H9 (cell line): ENCODE measurements at regions not wholly inside any gene's neighbourhood (a gene's known extent, or its start where the extent isn't known, plus 50 kb on each side); places are given as distances from the start of the nearest gene placed in this dataset.
"Not testable (repeated sequence)": the region's sequence is repeated elsewhere in the genome, so short reads cannot be mapped to it uniquely, and the experiment has no call there.

Source experiments
- DNase-seq: peaks from one replicate; pipeline ENCODE4 v3.0.0-alpha.2; 2017
- H2AFZ ChIP-seq: one replicate; pipeline ENCODE4 v1.6.1; 2013; ENCODE audit warnings: mild to moderate bottlenecking, low read length, control low read depth, moderate library complexity
- H2AK5ac ChIP-seq: 2 replicates; pipeline ENCODE4 v1.6.1; 2013; ENCODE audit warnings: low read length, control low read depth, mixed read lengths; ENCODE audit not compliant: insufficient read length
- H2BK120ac ChIP-seq: one replicate; pipeline ENCODE4 v1.6.1; 2013; ENCODE audit warnings: low read depth, mild to moderate bottlenecking, low read length, control low read depth, inconsistent platforms; ENCODE audit not compliant: poor library complexity, severe bottlenecking
- H2BK12ac ChIP-seq: 2 replicates; pipeline ENCODE4 v1.6.1; 2013; ENCODE audit warnings: low read length, control low read depth, mixed read lengths, low read depth; ENCODE audit not compliant: insufficient read length
- H2BK15ac ChIP-seq: 2 replicates; pipeline ENCODE4 v1.6.1; 2013; ENCODE audit warnings: low read depth, low read length, control low read depth
- H2BK20ac ChIP-seq: one replicate; pipeline ENCODE4 v1.6.1; 2013; ENCODE audit warnings: low read depth, mild to moderate bottlenecking, low read length, control low read depth, inconsistent platforms; ENCODE audit not compliant: poor library complexity, severe bottlenecking
- H2BK5ac ChIP-seq: 2 replicates; pipeline ENCODE4 v1.6.1; 2013; ENCODE audit warnings: low read length, control low read depth, mixed read lengths; ENCODE audit not compliant: insufficient read length
- H3K14ac ChIP-seq: 2 replicates; pipeline ENCODE4 v1.6.1; 2013; ENCODE audit warnings: low read length, control low read depth; ENCODE audit not compliant: insufficient read depth
- H3K18ac ChIP-seq: 2 replicates; pipeline ENCODE4 v1.6.1; 2013; ENCODE audit warnings: low read depth, mild to moderate bottlenecking, mixed read lengths, low read length, control low read depth; ENCODE audit not compliant: insufficient read length
- H3K23ac ChIP-seq: 2 replicates; pipeline ENCODE4 v1.6.1; 2013; ENCODE audit warnings: low read length, control low read depth, mixed read lengths, low read depth; ENCODE audit not compliant: insufficient read length
- H3K23me2 ChIP-seq: 2 replicates; pipeline ENCODE4 v1.6.1; 2013; ENCODE audit warnings: low read depth, mild to moderate bottlenecking, mixed read lengths, low read length, control low read depth; ENCODE audit not compliant: insufficient read length, poor library complexity, severe bottlenecking
- H3K27ac ChIP-seq: 2 replicates; pipeline ENCODE4 v1.5.1; 2013; ENCODE audit warnings: low read length, control low read depth, mixed read lengths, low read depth; ENCODE audit not compliant: insufficient read length
- H3K27me3 ChIP-seq: 2 replicates; pipeline ENCODE4 v1.6.1; 2013; ENCODE audit warnings: low read length, control low read depth, inconsistent platforms; ENCODE audit not compliant: insufficient read depth
- H3K4ac ChIP-seq: 2 replicates; pipeline ENCODE4 v1.6.1; 2013; ENCODE audit warnings: low read depth, mild to moderate bottlenecking, control low read depth, inconsistent platforms, low read length, moderate library complexity
- H3K4me1 ChIP-seq: 2 replicates; pipeline ENCODE4 v1.6.1; 2013; ENCODE audit warnings: low read length, control low read depth, inconsistent platforms; ENCODE audit not compliant: insufficient read depth
- H3K4me2 ChIP-seq: 2 replicates; pipeline ENCODE4 v1.6.1; 2013; ENCODE audit warnings: low read length, control low read depth, mixed read lengths; ENCODE audit not compliant: insufficient read length, insufficient read depth
- H3K56ac ChIP-seq: 2 replicates; pipeline ENCODE4 v1.6.1; 2013; ENCODE audit warnings: low read depth, mild to moderate bottlenecking, mixed read lengths, low read length, control low read depth; ENCODE audit not compliant: insufficient read length
- H3K79me1 ChIP-seq: 2 replicates; pipeline ENCODE4 v1.6.1; 2013; ENCODE audit warnings: low read depth, mild to moderate bottlenecking, moderate library complexity, low read length, control low read depth, inconsistent platforms; ENCODE audit not compliant: insufficient read depth, poor library complexity, severe bottlenecking
- H3K79me2 ChIP-seq: 2 replicates; pipeline ENCODE4 v1.6.1; 2013; ENCODE audit warnings: low read length, control low read depth, inconsistent platforms; ENCODE audit not compliant: insufficient read depth
- H3K9ac ChIP-seq: 2 replicates; pipeline ENCODE4 v1.6.1; 2013; ENCODE audit warnings: low read length, control low read depth, mixed read lengths; ENCODE audit not compliant: insufficient read length; ENCODE audit errors: extremely low read depth
- H3K9me3 ChIP-seq: one replicate; pipeline ENCODE4 v1.6.1; 2013; ENCODE audit warnings: low read depth, low read length, inconsistent platforms; ENCODE audit not compliant: control insufficient read depth
- H3T11ph ChIP-seq: one replicate; pipeline ENCODE4 v1.6.1; 2013; ENCODE audit warnings: mild to moderate bottlenecking, low read length, control low read depth, inconsistent platforms
- H4K20me1 ChIP-seq: one replicate; pipeline ENCODE4 v1.6.1; 2013; ENCODE audit not compliant: control insufficient read depth, insufficient read length, insufficient read depth
- H4K5ac ChIP-seq: 2 replicates; pipeline ENCODE4 v1.6.1; 2013; ENCODE audit warnings: low read depth, mild to moderate bottlenecking, mixed read lengths, low read length, control low read depth; ENCODE audit not compliant: insufficient read length
- H4K8ac ChIP-seq: replicated peaks from 2 replicates; pipeline ENCODE4 v1.6.1; 2013; ENCODE audit warnings: low read length, control low read depth, mixed read lengths, low read depth; ENCODE audit not compliant: insufficient read length
- H4K91ac ChIP-seq: 2 replicates; pipeline ENCODE4 v1.6.1; 2013; ENCODE audit warnings: low read depth, mild to moderate bottlenecking, moderate library complexity, mixed read lengths, low read length, control low read depth; ENCODE audit not compliant: insufficient read length
- H3K27ac Mint-ChIP-seq, 3 experiments: 2 replicates in 2 of 3; 3 replicates in 1 of 3; pipeline ENCODE4 v1.8.0; 2020 to 2021; ENCODE audit warnings: mixed read lengths in 3 of 3, mild to moderate bottlenecking in 1 of 3, moderate library complexity in 1 of 3
- H3K27me3 Mint-ChIP-seq: 2 replicates; pipeline ENCODE4 v1.8.0; 2021; ENCODE audit warnings: low read depth, mild to moderate bottlenecking, moderate library complexity, mixed read lengths
- H3K36me3 Mint-ChIP-seq, 3 experiments: 2 replicates in 2 of 3; 3 replicates in 1 of 3; pipeline ENCODE4 v1.8.0; 2020 to 2021; ENCODE audit warnings: low read depth in 3 of 3, mixed read lengths in 3 of 3; ENCODE audit not compliant: insufficient read depth in 1 of 3
- H3K4me1 Mint-ChIP-seq, 2 experiments: 2 replicates each; pipeline ENCODE4 v1.8.0; 2020; ENCODE audit warnings: mixed read lengths in 2 of 2
- H3K4me3 Mint-ChIP-seq, 2 experiments: 2 replicates in 1 of 2; 3 replicates in 1 of 2; pipeline ENCODE4 v1.8.0; 2020 to 2021; ENCODE audit warnings: mild to moderate bottlenecking in 2 of 2, mixed read lengths in 2 of 2, moderate library complexity in 1 of 2
- H3K9me3 Mint-ChIP-seq, 2 experiments: 2 replicates in 1 of 2; 3 replicates in 1 of 2; pipeline ENCODE4 v1.8.0; 2020; ENCODE audit warnings: mild to moderate bottlenecking in 2 of 2, mixed read lengths in 2 of 2, moderate library complexity in 1 of 2
- WGBS: extraction: QIAGEN DNeasy Blood & Tissue Kit; methylation state at CpG from one replicate; pipeline ENCODE4 v1.1.7; 2013; ENCODE audit warnings: missing lambda C conversion rate, low lambda C conversion rate, mixed read lengths; ENCODE audit not compliant: insufficient read length; ENCODE audit errors: extremely low coverage; 5-methylcytosine and 5-hydroxymethylcytosine counted together

- not testable (repeated sequence) for H3T11ph ChIP-seq, H3K27ac Mint-ChIP-seq, H3K27me3 ChIP-seq, H3K9me3 ChIP-seq, H3K14ac ChIP-seq, H3K4me3 Mint-ChIP-seq, H2AK5ac ChIP-seq, H3K4ac ChIP-seq, H2BK15ac ChIP-seq, H3K23me2 ChIP-seq, H4K91ac ChIP-seq, H4K5ac ChIP-seq, H3K23ac ChIP-seq, DNase-seq, H3K4me1 ChIP-seq, H3K9me3 Mint-ChIP-seq, H4K8ac ChIP-seq, H3K9ac ChIP-seq, H3K4me2 ChIP-seq, H2BK20ac ChIP-seq, H2BK120ac ChIP-seq, H2BK12ac ChIP-seq, H3K36me3 Mint-ChIP-seq, H3K27me3 Mint-ChIP-seq, H3K27ac ChIP-seq, H3K56ac ChIP-seq, H3K18ac ChIP-seq, H2AFZ ChIP-seq, H2BK5ac ChIP-seq, H3K4me1 Mint-ChIP-seq, H3K79me2 ChIP-seq, H4K20me1 ChIP-seq, H3K79me1 ChIP-seq
- WGBS, result no CpG with 5 or more reads among the region's 2 CpGs
Observed at GRCh38 chr1:149664624-149665023, 81.0 kb downstream of the PPIAL4C start.

- H2AFZ ChIP-seq, DNase-seq, H4K20me1 ChIP-seq, H4K8ac ChIP-seq, H3K4me1 Mint-ChIP-seq, H3K9ac ChIP-seq, H3K23me2 ChIP-seq, H3K4me2 ChIP-seq, H3T11ph ChIP-seq, H4K5ac ChIP-seq, H2BK12ac ChIP-seq, H4K91ac ChIP-seq, H3K18ac ChIP-seq, H3K27me3 ChIP-seq, H2BK15ac ChIP-seq, H3K4me3 Mint-ChIP-seq, H2BK20ac ChIP-seq, H3K27me3 Mint-ChIP-seq, H3K4me1 ChIP-seq, H3K79me2 ChIP-seq, H3K56ac ChIP-seq, H3K23ac ChIP-seq, H3K4ac ChIP-seq, H3K79me1 ChIP-seq, H3K9me3 ChIP-seq, H3K36me3 Mint-ChIP-seq, H3K14ac ChIP-seq, H2BK120ac ChIP-seq, H2AK5ac ChIP-seq, H3K9me3 Mint-ChIP-seq, H3K27ac ChIP-seq, H3K27ac Mint-ChIP-seq, H2BK5ac ChIP-seq: not testable (repeated sequence)
Observed at GRCh38 chr1:149665033-149665432, 81.4 kb downstream of the PPIAL4C start.

- H3K4me3 Mint-ChIP-seq, H4K5ac ChIP-seq, H4K20me1 ChIP-seq, H3K4me1 Mint-ChIP-seq, H3K56ac ChIP-seq, H3K79me2 ChIP-seq, H3K36me3 Mint-ChIP-seq, H3K27ac ChIP-seq, H3K9me3 Mint-ChIP-seq, H3K23me2 ChIP-seq, H3K9ac ChIP-seq, H3K4me1 ChIP-seq, H2BK12ac ChIP-seq, H3K27me3 ChIP-seq, H2AFZ ChIP-seq, H3K27ac Mint-ChIP-seq, H2BK15ac ChIP-seq, H3K18ac ChIP-seq, H4K8ac ChIP-seq, H2AK5ac ChIP-seq, H3K27me3 Mint-ChIP-seq, H2BK5ac ChIP-seq, H3K79me1 ChIP-seq, H3K4me2 ChIP-seq, H3K4ac ChIP-seq, H4K91ac ChIP-seq, H3T11ph ChIP-seq, DNase-seq, H2BK120ac ChIP-seq, H3K14ac ChIP-seq, H3K9me3 ChIP-seq, H2BK20ac ChIP-seq, H3K23ac ChIP-seq: not testable (repeated sequence)
- no CpG with 5 or more reads among the region's 2 CpGs for WGBS
Observed at GRCh38 chr1:149665528-149665927, 81.9 kb downstream of the PPIAL4C start.
